ENCODE measurements at regions not wholly inside any gene's neighbourhood (a gene's known extent, or its start where the extent isn't known, plus 50 kb on each side); places are given as distances from the start of the nearest gene placed in this dataset.

- TF ChIP-seq CTCF (IDR thresholded peaks at IDR 0.05): no peak
- no peak for TF ChIP-seq POLR2A (IDR thresholded peaks at IDR 0.05)
These were observed 84.7 kb upstream of the TNFAIP3 start for GRCh38 chr6:137782166-137783039.
